H1 (cell line): ENCODE measurements at regions not wholly inside any gene's neighbourhood (a gene's known extent, or its start where the extent isn't known, plus 50 kb on each side); places are given as distances from the start of the nearest gene placed in this dataset.

Experiments used
- CEBPB ChIP-seq: IDR thresholded peaks from 2 replicates; pipeline ENCODE4 v1.6.1; 2012; ENCODE audit warnings: low read depth, low read length
- CHD1 ChIP-seq: IDR thresholded peaks from 2 replicates; pipeline ENCODE4 v1.6.1; 2012; ENCODE audit warnings: low read depth, low read length, improper control_type of control experiment
- CREB1 ChIP-seq: IDR thresholded peaks from 2 replicates; pipeline ENCODE4 v1.6.1; 2012; ENCODE audit warnings: inconsistent platforms
- FOSL1 ChIP-seq: IDR thresholded peaks from 2 replicates; pipeline ENCODE4 v1.6.1; 2011; ENCODE audit warnings: mild to moderate bottlenecking, low read depth, low read length, moderate library complexity; ENCODE audit not compliant: insufficient read depth
- GTF2F1 ChIP-seq: IDR thresholded peaks from 2 replicates; pipeline ENCODE4 v1.6.1; 2012; ENCODE audit warnings: low read depth, low read length, improper control_type of control experiment, borderline replicate concordance
- HDAC6 ChIP-seq: IDR thresholded peaks from one replicate; pipeline ENCODE4 v1.7.1; 2012; ENCODE audit warnings: low read depth, mild to moderate bottlenecking, inconsistent platforms, low read length, moderate library complexity
- RBBP5 ChIP-seq: IDR thresholded peaks from 2 replicates; pipeline ENCODE4 v1.7.1; 2012; ENCODE audit warnings: low read depth, mild to moderate bottlenecking, inconsistent platforms, low read length, moderate library complexity, borderline replicate concordance
- SIN3A ChIP-seq, 2 experiments: IDR thresholded peaks in 1 of 2; conservative IDR thresholded peaks in 1 of 2; 2 replicates each; pipeline ENCODE4 v1.6.1; 2011 to 2012; ENCODE audit warnings: low read length in 2 of 2, improper control_type of control experiment in 1 of 2, low read depth in 1 of 2, mild to moderate bottlenecking in 1 of 2
- SP2 ChIP-seq: IDR thresholded peaks from 2 replicates; pipeline ENCODE4 v1.6.1; 2012; ENCODE audit warnings: mild to moderate bottlenecking, low read length, inconsistent platforms
- TBP ChIP-seq: IDR thresholded peaks from 2 replicates; pipeline ENCODE4 v1.6.1; 2011; ENCODE audit warnings: low read depth, low read length, improper control_type of control experiment
- TEAD4 ChIP-seq: IDR thresholded peaks from 2 replicates; pipeline ENCODE4 v1.6.1; 2012; ENCODE audit warnings: low read depth, low read length, inconsistent platforms, mixed read lengths
- TF ChIP-seq, protein P1 (sequence below): fragments of 300-600 bp; sonication (generic); IDR thresholded peaks from 2 replicates; pipeline ENCODE4 v1.7.1; 2012; ENCODE audit warnings: low read length, moderate library complexity, mild to moderate bottlenecking, inconsistent platforms; ENCODE audit not compliant: insufficient replicate concordance
- TF ChIP-seq, protein P2 (sequence below): IDR thresholded peaks from 2 replicates; pipeline ENCODE4 v1.6.1; 2012; ENCODE audit warnings: inconsistent platforms

DNA sequence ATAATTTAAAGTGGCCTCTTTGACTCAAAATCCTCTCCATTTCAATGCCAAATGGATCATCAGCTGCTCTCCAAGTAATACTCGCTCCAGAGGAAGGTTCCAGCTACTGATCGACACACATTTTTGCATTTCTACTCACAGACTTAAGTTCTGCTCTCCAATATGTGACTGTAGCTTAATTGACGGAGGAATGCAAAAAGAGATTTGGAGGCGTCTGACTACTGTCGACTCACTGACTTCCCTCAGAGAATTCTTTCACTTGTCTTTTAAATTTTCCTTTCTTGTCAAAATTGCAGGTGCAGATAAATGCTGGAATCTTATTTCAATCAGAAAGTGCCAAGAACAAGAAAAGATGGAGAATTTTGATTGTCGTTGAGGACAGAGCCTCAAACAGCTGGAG lies 84.1 kb upstream of the PAPOLG start (continued):
- TF ChIP-seq, protein P1, sequence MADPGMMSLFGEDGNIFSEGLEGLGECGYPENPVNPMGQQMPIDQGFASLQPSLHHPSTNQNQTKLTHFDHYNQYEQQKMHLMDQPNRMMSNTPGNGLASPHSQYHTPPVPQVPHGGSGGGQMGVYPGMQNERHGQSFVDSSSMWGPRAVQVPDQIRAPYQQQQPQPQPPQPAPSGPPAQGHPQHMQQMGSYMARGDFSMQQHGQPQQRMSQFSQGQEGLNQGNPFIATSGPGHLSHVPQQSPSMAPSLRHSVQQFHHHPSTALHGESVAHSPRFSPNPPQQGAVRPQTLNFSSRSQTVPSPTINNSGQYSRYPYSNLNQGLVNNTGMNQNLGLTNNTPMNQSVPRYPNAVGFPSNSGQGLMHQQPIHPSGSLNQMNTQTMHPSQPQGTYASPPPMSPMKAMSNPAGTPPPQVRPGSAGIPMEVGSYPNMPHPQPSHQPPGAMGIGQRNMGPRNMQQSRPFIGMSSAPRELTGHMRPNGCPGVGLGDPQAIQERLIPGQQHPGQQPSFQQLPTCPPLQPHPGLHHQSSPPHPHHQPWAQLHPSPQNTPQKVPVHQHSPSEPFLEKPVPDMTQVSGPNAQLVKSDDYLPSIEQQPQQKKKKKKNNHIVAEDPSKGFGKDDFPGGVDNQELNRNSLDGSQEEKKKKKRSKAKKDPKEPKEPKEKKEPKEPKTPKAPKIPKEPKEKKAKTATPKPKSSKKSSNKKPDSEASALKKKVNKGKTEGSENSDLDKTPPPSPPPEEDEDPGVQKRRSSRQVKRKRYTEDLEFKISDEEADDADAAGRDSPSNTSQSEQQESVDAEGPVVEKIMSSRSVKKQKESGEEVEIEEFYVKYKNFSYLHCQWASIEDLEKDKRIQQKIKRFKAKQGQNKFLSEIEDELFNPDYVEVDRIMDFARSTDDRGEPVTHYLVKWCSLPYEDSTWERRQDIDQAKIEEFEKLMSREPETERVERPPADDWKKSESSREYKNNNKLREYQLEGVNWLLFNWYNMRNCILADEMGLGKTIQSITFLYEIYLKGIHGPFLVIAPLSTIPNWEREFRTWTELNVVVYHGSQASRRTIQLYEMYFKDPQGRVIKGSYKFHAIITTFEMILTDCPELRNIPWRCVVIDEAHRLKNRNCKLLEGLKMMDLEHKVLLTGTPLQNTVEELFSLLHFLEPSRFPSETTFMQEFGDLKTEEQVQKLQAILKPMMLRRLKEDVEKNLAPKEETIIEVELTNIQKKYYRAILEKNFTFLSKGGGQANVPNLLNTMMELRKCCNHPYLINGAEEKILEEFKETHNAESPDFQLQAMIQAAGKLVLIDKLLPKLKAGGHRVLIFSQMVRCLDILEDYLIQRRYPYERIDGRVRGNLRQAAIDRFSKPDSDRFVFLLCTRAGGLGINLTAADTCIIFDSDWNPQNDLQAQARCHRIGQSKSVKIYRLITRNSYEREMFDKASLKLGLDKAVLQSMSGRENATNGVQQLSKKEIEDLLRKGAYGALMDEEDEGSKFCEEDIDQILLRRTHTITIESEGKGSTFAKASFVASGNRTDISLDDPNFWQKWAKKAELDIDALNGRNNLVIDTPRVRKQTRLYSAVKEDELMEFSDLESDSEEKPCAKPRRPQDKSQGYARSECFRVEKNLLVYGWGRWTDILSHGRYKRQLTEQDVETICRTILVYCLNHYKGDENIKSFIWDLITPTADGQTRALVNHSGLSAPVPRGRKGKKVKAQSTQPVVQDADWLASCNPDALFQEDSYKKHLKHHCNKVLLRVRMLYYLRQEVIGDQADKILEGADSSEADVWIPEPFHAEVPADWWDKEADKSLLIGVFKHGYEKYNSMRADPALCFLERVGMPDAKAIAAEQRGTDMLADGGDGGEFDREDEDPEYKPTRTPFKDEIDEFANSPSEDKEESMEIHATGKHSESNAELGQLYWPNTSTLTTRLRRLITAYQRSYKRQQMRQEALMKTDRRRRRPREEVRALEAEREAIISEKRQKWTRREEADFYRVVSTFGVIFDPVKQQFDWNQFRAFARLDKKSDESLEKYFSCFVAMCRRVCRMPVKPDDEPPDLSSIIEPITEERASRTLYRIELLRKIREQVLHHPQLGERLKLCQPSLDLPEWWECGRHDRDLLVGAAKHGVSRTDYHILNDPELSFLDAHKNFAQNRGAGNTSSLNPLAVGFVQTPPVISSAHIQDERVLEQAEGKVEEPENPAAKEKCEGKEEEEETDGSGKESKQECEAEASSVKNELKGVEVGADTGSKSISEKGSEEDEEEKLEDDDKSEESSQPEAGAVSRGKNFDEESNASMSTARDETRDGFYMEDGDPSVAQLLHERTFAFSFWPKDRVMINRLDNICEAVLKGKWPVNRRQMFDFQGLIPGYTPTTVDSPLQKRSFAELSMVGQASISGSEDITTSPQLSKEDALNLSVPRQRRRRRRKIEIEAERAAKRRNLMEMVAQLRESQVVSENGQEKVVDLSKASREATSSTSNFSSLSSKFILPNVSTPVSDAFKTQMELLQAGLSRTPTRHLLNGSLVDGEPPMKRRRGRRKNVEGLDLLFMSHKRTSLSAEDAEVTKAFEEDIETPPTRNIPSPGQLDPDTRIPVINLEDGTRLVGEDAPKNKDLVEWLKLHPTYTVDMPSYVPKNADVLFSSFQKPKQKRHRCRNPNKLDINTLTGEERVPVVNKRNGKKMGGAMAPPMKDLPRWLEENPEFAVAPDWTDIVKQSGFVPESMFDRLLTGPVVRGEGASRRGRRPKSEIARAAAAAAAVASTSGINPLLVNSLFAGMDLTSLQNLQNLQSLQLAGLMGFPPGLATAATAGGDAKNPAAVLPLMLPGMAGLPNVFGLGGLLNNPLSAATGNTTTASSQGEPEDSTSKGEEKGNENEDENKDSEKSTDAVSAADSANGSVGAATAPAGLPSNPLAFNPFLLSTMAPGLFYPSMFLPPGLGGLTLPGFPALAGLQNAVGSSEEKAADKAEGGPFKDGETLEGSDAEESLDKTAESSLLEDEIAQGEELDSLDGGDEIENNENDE = no peak
- TF ChIP-seq SP2 = no peak
- TF ChIP-seq HDAC6 = no peak
- no peak for TF ChIP-seq CEBPB
- TF ChIP-seq SIN3A (conservative IDR thresholded peaks at IDR 0.05 in 1 of 2, IDR thresholded peaks at IDR 0.05 in 1 of 2; ENCODE audit: low read depth in 1 of 2, low read length in 2 of 2) = no peak
- no peak for TF ChIP-seq FOSL1
- TF ChIP-seq, protein P2, sequence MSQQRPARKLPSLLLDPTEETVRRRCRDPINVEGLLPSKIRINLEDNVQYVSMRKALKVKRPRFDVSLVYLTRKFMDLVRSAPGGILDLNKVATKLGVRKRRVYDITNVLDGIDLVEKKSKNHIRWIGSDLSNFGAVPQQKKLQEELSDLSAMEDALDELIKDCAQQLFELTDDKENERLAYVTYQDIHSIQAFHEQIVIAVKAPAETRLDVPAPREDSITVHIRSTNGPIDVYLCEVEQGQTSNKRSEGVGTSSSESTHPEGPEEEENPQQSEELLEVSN = no peak
- TF ChIP-seq RBBP5 = no peak
- TF ChIP-seq TBP = no peak
- no peak for TF ChIP-seq TEAD4
- TF ChIP-seq GTF2F1 = no peak
- no peak for TF ChIP-seq CREB1
- TF ChIP-seq CHD1 = no peak
